Stimulated activated CD8-positive, alpha-beta memory T cell treated with anti-CD3 and anti-CD28 coated beads, Interleukin-2, amount 100 ng/mL, for 48 hours (primary cell): ENCODE measurements at regions not wholly inside any gene's neighbourhood (a gene's known extent, or its start where the extent isn't known, plus 50 kb on each side); places are given as distances from the start of the nearest gene placed in this dataset.

Source experiments
- DNase-seq, 2 donors: peaks; one replicate each; pipeline ENCODE4 v3.0.0-alpha.2; 2020; ENCODE audit warnings: low read depth in 2 of 2

- no peak for DNase-seq
These were observed 285.0 kb upstream of the SLC10A2 start for GRCh38 chr13:103351035-103351828.

GRCh38 chr13:103350147-103350546 lies 283.9 kb upstream of the SLC10A2 start:
- DNase-seq: no peak

- no peak for DNase-seq
These were observed 283.2 kb upstream of the SLC10A2 start for GRCh38 chr13:103349211-103349980.

GRCh38 chr13:103335241-103335640 lies 269.0 kb upstream of the SLC10A2 start:
- DNase-seq: no peak

GRCh38 chr13:103331924-103332323 lies 265.7 kb upstream of the SLC10A2 start:
- DNase-seq: no peak

- no peak for DNase-seq
These were observed 262.7 kb upstream of the SLC10A2 start for GRCh38 chr13:103328899-103329298.

GRCh38 chr13:103326326-103326725 lies 260.1 kb upstream of the SLC10A2 start:
- DNase-seq: no peak

DNA sequence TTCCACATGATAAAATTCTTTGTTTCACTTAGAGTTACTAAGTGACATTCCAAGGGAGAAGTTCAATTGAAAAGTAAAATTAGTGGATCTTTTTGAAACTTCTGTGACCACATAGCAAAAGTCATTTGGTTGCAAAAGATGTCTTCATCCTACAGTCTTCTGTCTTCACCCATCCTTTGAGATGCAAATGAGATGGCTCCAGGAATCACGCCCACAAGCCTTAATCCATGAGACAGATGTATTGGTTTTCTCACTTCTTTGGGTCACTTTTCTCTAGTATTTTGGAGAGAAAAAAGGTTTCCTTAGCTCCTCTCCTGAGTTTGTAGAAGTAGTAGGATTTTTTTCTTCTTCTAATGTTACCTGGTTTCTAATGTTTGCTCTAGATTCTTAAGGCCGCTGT lies 259.5 kb upstream of the SLC10A2 start:
- DNase-seq: no peak

DNA sequence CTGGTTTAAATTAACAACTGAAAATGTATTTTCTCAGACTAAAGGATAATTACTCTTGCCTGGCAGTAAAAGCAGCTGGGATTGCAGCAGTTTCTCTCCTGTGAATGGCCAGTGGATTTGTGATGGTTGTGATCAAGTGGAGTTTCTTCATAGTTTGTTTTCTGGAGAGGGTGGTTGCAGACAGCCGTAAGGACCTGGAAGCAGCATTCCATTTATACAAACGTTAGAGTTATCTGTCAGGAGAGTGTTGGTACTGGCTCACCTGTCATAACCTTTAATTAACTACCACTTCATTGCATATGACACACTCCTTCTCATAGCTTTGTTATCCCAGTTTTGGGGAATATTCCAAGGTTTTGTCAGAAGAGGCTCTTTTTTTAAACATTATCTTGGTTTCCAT lies 258.4 kb upstream of the SLC10A2 start:
- DNase-seq: no peak

DNA sequence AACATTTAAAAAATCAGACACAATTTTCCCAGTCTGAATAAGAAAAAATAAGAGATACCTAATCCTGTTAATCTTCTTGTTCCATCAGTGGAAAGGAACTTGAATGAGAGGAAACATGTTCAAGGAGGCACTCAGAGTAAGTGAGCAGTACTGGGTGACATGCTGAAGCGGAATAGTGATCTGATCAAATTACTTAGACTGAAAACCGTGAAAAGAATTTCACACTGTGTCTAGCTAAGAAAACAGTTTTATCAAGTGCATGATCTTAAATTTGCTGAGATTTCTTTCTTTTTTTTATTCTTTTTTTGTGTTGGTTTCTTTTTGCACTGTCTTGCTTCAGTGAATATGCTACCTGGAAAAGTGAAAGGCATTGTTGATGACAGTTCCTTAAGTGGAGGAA lies 249.5 kb upstream of the SLC10A2 start:
- no peak for DNase-seq

DNA sequence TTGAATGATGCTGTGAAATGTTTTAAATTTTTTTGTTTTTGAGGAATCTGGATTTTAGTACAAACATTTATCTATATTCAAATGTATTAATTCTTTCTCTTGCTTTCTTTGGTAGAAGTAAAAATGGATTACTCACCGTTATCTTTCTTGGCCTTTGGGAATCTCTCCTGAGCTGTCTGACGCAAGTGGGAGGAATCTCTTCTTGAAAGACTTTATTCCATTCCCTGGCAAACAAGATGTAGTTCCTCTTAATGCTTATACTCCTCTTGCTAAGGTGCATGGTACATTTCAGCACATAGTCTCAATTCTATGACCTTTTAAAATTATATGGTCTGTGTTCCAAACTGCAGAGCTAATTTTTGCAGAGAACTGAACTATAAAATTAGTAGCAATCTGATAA lies 246.2 kb upstream of the SLC10A2 start:
- DNase-seq: no peak

GRCh38 chr13:103308667-103309066 lies 242.4 kb upstream of the SLC10A2 start:
- no peak for DNase-seq

DNA sequence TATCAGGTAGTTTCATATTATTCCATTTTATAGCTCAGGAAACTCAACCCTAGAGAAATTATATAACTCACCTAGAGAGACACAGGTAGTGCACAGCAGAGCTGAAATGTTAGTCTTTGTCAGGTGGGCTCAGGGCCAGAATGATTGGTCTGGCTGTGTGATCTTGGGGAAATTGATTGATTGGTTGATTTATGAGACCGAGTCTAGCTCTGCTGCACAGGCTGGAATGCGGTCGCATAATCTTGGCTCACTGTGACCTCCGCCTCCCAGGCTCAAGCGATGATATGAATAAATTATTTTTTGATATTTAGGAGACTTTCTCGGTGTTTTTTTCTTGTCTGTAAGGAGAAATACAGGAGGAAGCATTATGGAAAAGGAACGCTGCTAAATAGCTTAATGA lies 239.9 kb upstream of the SLC10A2 start:
- DNase-seq: no peak

- DNase-seq: no peak
These were observed 236.9 kb upstream of the SLC10A2 start for GRCh38 chr13:103303078-103303651.

DNA sequence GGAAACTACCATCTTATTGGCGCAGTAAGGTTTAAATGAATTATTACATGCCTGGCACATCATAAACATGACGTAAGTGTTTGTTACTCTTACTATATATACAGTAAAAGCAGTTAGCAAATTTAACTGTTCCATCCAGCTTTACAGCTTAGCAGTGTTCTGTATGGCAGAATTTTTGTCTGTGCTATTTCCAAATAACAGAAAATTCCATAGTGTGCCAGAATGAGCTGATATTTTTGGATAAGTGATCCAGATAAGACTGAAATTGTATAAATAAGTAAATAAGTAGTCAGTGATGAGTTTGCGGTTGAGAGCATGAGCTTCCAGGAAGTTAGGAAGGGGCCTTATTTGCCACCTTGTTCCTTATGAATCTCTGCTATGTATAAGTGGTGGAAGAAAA lies 236.5 kb upstream of the SLC10A2 start:
- DNase-seq: no peak

GRCh38 chr13:103299079-103299478 lies 232.9 kb upstream of the SLC10A2 start:
- no peak for DNase-seq

- DNase-seq: no peak
These were observed 230.9 kb upstream of the SLC10A2 start for GRCh38 chr13:103297083-103297482.

DNA sequence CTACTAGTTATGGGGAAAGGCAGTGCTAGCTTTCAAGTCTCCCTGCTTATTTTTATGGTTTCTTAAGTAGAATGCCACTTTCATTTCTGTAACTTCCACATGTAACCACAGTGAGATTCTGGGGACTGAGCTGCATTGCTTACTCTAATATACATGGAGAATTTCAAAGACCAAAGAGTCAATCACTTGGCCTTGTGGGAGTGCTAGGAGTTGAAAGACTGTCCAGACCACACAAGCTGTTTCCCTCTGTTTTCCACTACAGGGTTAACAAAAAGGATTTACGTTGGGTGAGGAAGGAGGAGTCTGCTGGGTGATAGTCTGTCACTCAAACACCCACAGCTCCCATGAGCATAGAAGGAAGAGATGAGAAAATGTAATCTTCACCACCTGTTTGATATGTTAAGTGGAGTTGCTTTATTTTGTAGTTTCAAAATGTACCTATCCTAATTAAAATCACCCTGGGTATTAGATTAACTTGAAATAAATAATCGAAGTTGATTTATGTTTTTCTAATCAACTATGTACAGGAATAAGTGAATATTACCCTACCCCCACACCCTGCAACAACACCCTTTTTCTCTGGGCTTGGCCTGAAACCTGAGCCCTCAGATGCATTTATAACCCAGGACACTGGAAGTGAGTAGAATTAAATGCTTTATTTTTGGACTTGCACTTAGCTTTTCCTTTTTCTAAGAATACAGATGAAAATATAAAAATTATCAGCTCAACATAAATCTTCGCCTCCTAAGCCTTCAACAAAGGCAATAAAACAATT lies 225.8 kb upstream of the SLC10A2 start:
- no peak for DNase-seq

- no peak for DNase-seq
These were observed 225.0 kb upstream of the SLC10A2 start for GRCh38 chr13:103291226-103291625.

DNA sequence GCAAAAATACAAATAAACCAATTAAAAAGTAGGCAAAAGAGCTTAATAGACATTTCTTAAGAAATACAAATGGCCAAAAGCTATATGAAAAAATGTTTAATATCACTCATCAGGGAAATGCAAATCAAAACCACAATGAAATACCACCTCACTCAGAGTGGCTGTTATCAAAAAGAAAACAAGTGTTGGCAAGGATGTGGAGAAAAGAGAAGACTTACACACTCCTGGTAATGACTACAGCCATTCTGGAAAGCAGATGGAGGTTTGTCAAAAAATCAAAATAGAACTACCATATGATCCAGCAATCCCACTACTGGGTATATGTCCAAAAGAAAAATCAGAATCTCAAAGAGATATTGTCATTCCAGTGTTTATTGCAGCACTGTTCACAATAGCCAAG lies 223.5 kb upstream of the SLC10A2 start:
- no peak for DNase-seq

GRCh38 chr13:103288114-103288513 lies 221.9 kb upstream of the SLC10A2 start:
- DNase-seq: no peak

DNA sequence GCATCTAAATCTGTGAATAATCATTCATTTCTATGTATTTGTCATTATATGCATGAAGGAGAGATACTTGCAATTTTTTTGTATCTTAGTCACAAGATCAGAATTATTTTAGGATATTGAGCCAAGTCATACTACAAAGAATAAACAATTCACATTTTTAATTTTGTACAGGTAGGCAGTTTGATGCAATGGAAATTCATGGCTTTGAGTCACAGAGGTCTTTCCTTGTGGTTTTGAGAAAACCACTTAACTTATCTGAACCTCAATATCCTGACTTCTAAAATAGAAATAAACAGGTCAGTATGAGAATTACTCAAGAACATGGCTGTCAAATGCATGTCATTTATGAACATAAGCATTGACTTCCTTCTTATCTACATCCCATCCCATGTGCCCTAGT lies 221.4 kb upstream of the SLC10A2 start:
- DNase-seq: no peak
